H1 (cell line): ENCODE measurements at regions not wholly inside any gene's neighbourhood (a gene's known extent, or its start where the extent isn't known, plus 50 kb on each side); places are given as distances from the start of the nearest gene placed in this dataset.

Experiments
- CTCF ChIA-PET: fragments of 300-600 bp; sonication (Branson Sonifier 250); formaldehyde crosslinking; loops from one replicate; lab custom pipeline; 2021; ENCODE audit not compliant: partially characterized antibody; lab: Charles Lee
- POLR2A ChIA-PET: fragments of 300-600 bp; sonication (Branson Sonifier 250); formaldehyde crosslinking; loops from one replicate; lab custom pipeline; 2021; ENCODE audit warnings: inconsistent platforms; ENCODE audit not compliant: partially characterized antibody; lab: Charles Lee
- DNase-seq, 2 experiments: peaks; one replicate each; pipeline versions ENCODE4 v3.0.0 to v3.0.0-alpha.2; 2010 to 2022; ENCODE audit warnings: low spot score in 2 of 2, low read depth in 1 of 2, mixed read lengths in 1 of 2
- FAIRE-seq: peaks from 2 replicates; lab custom pipeline; 2011; peaks lifted over from hg19 to GRCh38; lab: Jason Lieb, UNC
- H2AFZ ChIP-seq: 2 replicates; pipeline ENCODE4 v1.8.1; 2012; ENCODE audit warnings: low read length, inconsistent platforms
- H2AK5ac ChIP-seq: 2 replicates; pipeline ENCODE4 v1.6.1; 2013; ENCODE audit warnings: low read depth, low read length
- H2BK120ac ChIP-seq: replicated peaks from 2 replicates; pipeline ENCODE3; 2013; ENCODE audit warnings: low read depth, low read length, inconsistent platforms
- H2BK12ac ChIP-seq: 2 replicates; pipeline ENCODE4 v1.6.1; 2013; ENCODE audit warnings: low read depth, low read length
- H2BK15ac ChIP-seq: 2 replicates; pipeline ENCODE4 v1.6.1; 2013; ENCODE audit warnings: low read length
- H2BK20ac ChIP-seq: 2 replicates; pipeline ENCODE4 v1.6.1; 2013; ENCODE audit warnings: low read length
- H2BK5ac ChIP-seq: 2 replicates; pipeline ENCODE4 v1.6.1; 2013; ENCODE audit warnings: low read depth, low read length
- H3K14ac ChIP-seq: 2 replicates; pipeline ENCODE4 v1.6.1; 2013; ENCODE audit warnings: inconsistent platforms; ENCODE audit not compliant: insufficient read length
- H3K18ac ChIP-seq: 2 replicates; pipeline ENCODE4 v1.6.1; 2013; ENCODE audit warnings: low read length; ENCODE audit errors: extremely low read depth
- H3K23ac ChIP-seq: 2 replicates; pipeline ENCODE4 v1.6.1; 2013; ENCODE audit warnings: inconsistent platforms; ENCODE audit not compliant: insufficient read length
- H3K23me2 ChIP-seq: 2 replicates; pipeline ENCODE4 v1.6.1; 2013; ENCODE audit warnings: low read depth, low read length
- H3K27ac ChIP-seq: 2 replicates; pipeline ENCODE4 v1.6.1; 2011; ENCODE audit warnings: low read depth, low read length, inconsistent platforms
- H3K27me3 ChIP-seq, 4 experiments: replicated peaks in 1 of 4; 1 replicate in 1 of 4; 2 replicates in 3 of 4; pipeline versions ENCODE4 v1.6.1 to v1.8.1; 2011 to 2013; ENCODE audit warnings: low read length in 3 of 4, mild to moderate bottlenecking in 3 of 4, inconsistent platforms in 2 of 4, mixed read lengths in 2 of 4, moderate library complexity in 1 of 4; ENCODE audit not compliant: control insufficient read depth in 3 of 4, insufficient read depth in 3 of 4; ENCODE audit errors: extremely low read depth in 1 of 4
- H3K36me3 ChIP-seq, 4 experiments: 2 replicates each; pipeline versions ENCODE4 v1.6.1 to v1.8.1; 2011 to 2013; ENCODE audit warnings: mild to moderate bottlenecking in 4 of 4, low read length in 3 of 4, moderate library complexity in 2 of 4, control low read depth in 1 of 4, inconsistent platforms in 1 of 4; ENCODE audit not compliant: insufficient read depth in 4 of 4, control insufficient read depth in 2 of 4
- H3K4ac ChIP-seq: replicated peaks from 2 replicates; pipeline ENCODE3; 2013; ENCODE audit warnings: low read length, low read depth, mixed read lengths, inconsistent platforms; ENCODE audit not compliant: insufficient read length
- H3K4me1 ChIP-seq, 4 experiments: replicated peaks in 1 of 4; 1 replicate in 1 of 4; 2 replicates in 3 of 4; pipeline versions ENCODE4 v1.6.1 to v1.8.1; 2011 to 2013; ENCODE audit warnings: low read length in 3 of 4, inconsistent platforms in 2 of 4, mixed read lengths in 1 of 4; ENCODE audit not compliant: insufficient read depth in 4 of 4, control insufficient read depth in 3 of 4
- H3K4me2 ChIP-seq, 2 experiments: 2 replicates each; pipeline versions ENCODE4 v1.6.1 to v1.8.1; 2011 to 2013; ENCODE audit warnings: low read depth in 2 of 2, low read length in 2 of 2, control low read depth in 1 of 2, inconsistent platforms in 1 of 2, mild to moderate bottlenecking in 1 of 2; ENCODE audit not compliant: insufficient read depth in 1 of 2
- H3K4me3 ChIP-seq, 4 experiments: fragments of 200-600, 300-600 bp in 1 of 4; sonication (generic), shearing (Covaris generic), sonication (Bioruptor Twin) in 1 of 4; 2 replicates each; pipeline versions ENCODE4 v1.5.1 to v1.8.1; 2011 to 2016; ENCODE audit warnings: low read length in 4 of 4, low read depth in 3 of 4, control low read depth in 2 of 4, inconsistent platforms in 2 of 4, mild to moderate bottlenecking in 2 of 4, mixed read lengths in 1 of 4, moderate library complexity in 1 of 4; ENCODE audit not compliant: insufficient read depth in 2 of 4; ENCODE audit errors: extremely low read depth in 1 of 4
- H3K56ac ChIP-seq: replicated peaks from 2 replicates; pipeline ENCODE3; 2013; ENCODE audit warnings: low read depth, mild to moderate bottlenecking, mixed read lengths, low read length, inconsistent platforms; ENCODE audit not compliant: insufficient read length
- H3K79me1 ChIP-seq: 2 replicates; pipeline ENCODE4 v1.6.1; 2013; ENCODE audit warnings: low read depth, low read length, control low read depth
- H3K79me2 ChIP-seq, 2 experiments: 2 replicates each; pipeline versions ENCODE4 v1.6.1 to v1.8.1; 2012 to 2013; ENCODE audit warnings: low read length in 2 of 2, mild to moderate bottlenecking in 2 of 2, inconsistent platforms in 1 of 2; ENCODE audit not compliant: insufficient read depth in 2 of 2, control insufficient read depth in 1 of 2
- H3K9ac ChIP-seq, 4 experiments: replicated peaks in 1 of 4; 1 replicate in 1 of 4; 2 replicates in 3 of 4; pipeline versions ENCODE4 v1.6.1 to v1.8.1; 2011 to 2013; ENCODE audit warnings: low read depth in 3 of 4, low read length in 3 of 4, control low read depth in 2 of 4, mild to moderate bottlenecking in 2 of 4, moderate library complexity in 2 of 4, inconsistent platforms in 1 of 4; ENCODE audit errors: extremely low read depth in 1 of 4
- H3K9me3 ChIP-seq, 2 experiments: 2 replicates each; pipeline versions ENCODE4 v1.6.1 to v1.8.1; 2012 to 2013; ENCODE audit warnings: mild to moderate bottlenecking in 2 of 2, moderate library complexity in 2 of 2, control low read depth in 1 of 2, inconsistent platforms in 1 of 2, low read depth in 1 of 2, low read length in 1 of 2, mixed read lengths in 1 of 2; ENCODE audit not compliant: insufficient read depth in 2 of 2
- H4K20me1 ChIP-seq, 2 experiments: replicated peaks in 1 of 2; 2 replicates each; pipeline versions ENCODE3 to v1.8.1; 2011 to 2013; ENCODE audit warnings: inconsistent platforms in 2 of 2, low read length in 2 of 2, mild to moderate bottlenecking in 1 of 2; ENCODE audit not compliant: insufficient read depth in 2 of 2, control insufficient read depth in 1 of 2
- H4K5ac ChIP-seq: 2 replicates; pipeline ENCODE4 v1.6.1; 2013; ENCODE audit warnings: low read length, low read depth, mixed read lengths, inconsistent platforms; ENCODE audit not compliant: insufficient read length
- H4K8ac ChIP-seq: 2 replicates; pipeline ENCODE4 v1.8.0; 2013; ENCODE audit warnings: mild to moderate bottlenecking, moderate library complexity, low read length, inconsistent platforms; ENCODE audit not compliant: insufficient read depth; ENCODE audit errors: extremely low read depth
- H4K91ac ChIP-seq: replicated peaks from 2 replicates; pipeline ENCODE3; 2013; ENCODE audit warnings: low read length, mixed read lengths, inconsistent platforms; ENCODE audit not compliant: insufficient read length
- JUN ChIP-seq: IDR thresholded peaks from 2 replicates; pipeline ENCODE4 v1.6.1; 2011; ENCODE audit warnings: low read depth, mild to moderate bottlenecking, improper control_type of control experiment, low read length
- MAX ChIP-seq: IDR thresholded peaks from 2 replicates; pipeline ENCODE4 v1.6.1; 2012; ENCODE audit warnings: inconsistent platforms
- SIN3A ChIP-seq, 2 experiments: IDR thresholded peaks in 1 of 2; conservative IDR thresholded peaks in 1 of 2; 2 replicates each; pipeline ENCODE4 v1.6.1; 2011 to 2012; ENCODE audit warnings: low read length in 2 of 2, improper control_type of control experiment in 1 of 2, low read depth in 1 of 2, mild to moderate bottlenecking in 1 of 2
- TBP ChIP-seq: IDR thresholded peaks from 2 replicates; pipeline ENCODE4 v1.6.1; 2011; ENCODE audit warnings: low read depth, low read length, improper control_type of control experiment
- WGBS, 2 experiments: shearing (Covaris generic) in 1 of 2; methylation state at CpG; one replicate each; pipeline versions ENCODE4 v1.1.6 to v1.1.7; 2013 to 2015; ENCODE audit warnings: low lambda C conversion rate in 2 of 2, mixed read lengths in 2 of 2, inconsistent platforms in 1 of 2, low coverage in 1 of 2, missing lambda C conversion rate in 1 of 2; ENCODE audit not compliant: insufficient replicate concordance in 2 of 2, insufficient coverage in 1 of 2, insufficient read length in 1 of 2; ENCODE audit errors: extremely low coverage in 1 of 2, missing lambda C conversion rate in 1 of 2; 5-methylcytosine and 5-hydroxymethylcytosine counted together

GRCh38 chr2:220966636-220967035, 605.5 kb downstream of the EPHA4 start:
- H4K91ac ChIP-seq: no peak overlapping the region
- H3K36me3 ChIP-seq: no peaks in the 10 kb centered on the region
- no peak overlapping the region for H2BK15ac ChIP-seq
- H4K5ac ChIP-seq: no peak overlapping the region
- ChIA-PET CTCF (no interaction called here), POLR2A (no interaction called here)
- TF ChIP-seq TBP: no peak
- no peak for TF ChIP-seq MAX
- no peak for TF ChIP-seq SIN3A (conservative IDR thresholded peaks at IDR 0.05 in 1 of 2, IDR thresholded peaks at IDR 0.05 in 1 of 2; ENCODE audit: low read depth in 1 of 2, low read length in 2 of 2)
- no peak for TF ChIP-seq JUN
- H2AK5ac ChIP-seq: no peak overlapping the region
- no peak overlapping the region for H3K18ac ChIP-seq
- no peak overlapping the region for H2BK20ac ChIP-seq
- H3K4me1 ChIP-seq: no peaks in the 10 kb centered on the region
- no peaks in the 10 kb centered on the region for H3K9me3 ChIP-seq
- no peaks in the 10 kb centered on the region for H3K79me1 ChIP-seq
- H2BK120ac ChIP-seq: no peak overlapping the region
- H2AFZ ChIP-seq: no peak overlapping the region
- no peaks in the 10 kb centered on the region for H3K79me2 ChIP-seq
- no peak overlapping the region for H2BK12ac ChIP-seq
- no peaks in the 10 kb centered on the region for H4K20me1 ChIP-seq
- DNase-seq: no peak
- H3K23me2 ChIP-seq: no peaks in the 10 kb centered on the region
- no peak overlapping the region for H3K4me2 ChIP-seq
- H3K4me3 ChIP-seq: no peak overlapping the region
- no peak overlapping the region for H3K4ac ChIP-seq
- H3K27me3 ChIP-seq: no peaks in the 10 kb centered on the region
- H4K8ac ChIP-seq: no peak overlapping the region
- H3K23ac ChIP-seq: no peak overlapping the region
- no peak for FAIRE-seq
- no peak overlapping the region for H3K9ac ChIP-seq
- 78% methylated on average over 3 of the region's 3 CpGs; no CpG with 5 or more reads in 1 of the 2 experiments for WGBS, 2 experiments
- H3K56ac ChIP-seq: no peak overlapping the region
- H3K27ac ChIP-seq: no peak overlapping the region
- no peak overlapping the region for H2BK5ac ChIP-seq
- no peak overlapping the region for H3K14ac ChIP-seq
